Activated T-helper 2 cell treated with anti-CD3 and anti-CD28 coated beads, Interferon-gamma antibody, Interleukin-2, Interleukin-4, amounts not matched to agents 10 μg/mL and 5 μg/mL and 100 μg/mL, durations not matched to agents 14 hours and 24 hours and 36 hours (primary cell): ENCODE measurements at regions not wholly inside any gene's neighbourhood (a gene's known extent, or its start where the extent isn't known, plus 50 kb on each side); places are given as distances from the start of the nearest gene placed in this dataset.

Experiments
- DNase-seq: peaks from one replicate; pipeline ENCODE4 v3.0.0; 2021; ENCODE audit warnings: low spot score
- H3K27ac Mint-ChIP-seq: one replicate; pipeline ENCODE4 v1.8.0; 2021; ENCODE audit warnings: mixed read lengths
- H3K27me3 Mint-ChIP-seq: one replicate; pipeline ENCODE4 v1.8.0; 2021; ENCODE audit warnings: low read depth, mixed read lengths
- H3K36me3 Mint-ChIP-seq: one replicate; pipeline ENCODE4 v1.8.0; 2021; ENCODE audit warnings: low read depth, mixed read lengths
- H3K4me1 Mint-ChIP-seq: one replicate; pipeline ENCODE4 v1.8.0; 2021; ENCODE audit warnings: low read depth, mixed read lengths
- H3K4me3 Mint-ChIP-seq: one replicate; pipeline ENCODE4 v1.8.0; 2021; ENCODE audit warnings: low read depth, mild to moderate bottlenecking, moderate library complexity, mixed read lengths
- H3K9me3 Mint-ChIP-seq: one replicate; pipeline ENCODE4 v1.8.0; 2021; ENCODE audit warnings: mixed read lengths
- intact Hi-C: fragments of 100-400 bp; cut with micrococcal nuclease; formaldehyde crosslinking; loops from one replicate; pipeline ENCODE4 v1.15.1; 2023

DNA sequence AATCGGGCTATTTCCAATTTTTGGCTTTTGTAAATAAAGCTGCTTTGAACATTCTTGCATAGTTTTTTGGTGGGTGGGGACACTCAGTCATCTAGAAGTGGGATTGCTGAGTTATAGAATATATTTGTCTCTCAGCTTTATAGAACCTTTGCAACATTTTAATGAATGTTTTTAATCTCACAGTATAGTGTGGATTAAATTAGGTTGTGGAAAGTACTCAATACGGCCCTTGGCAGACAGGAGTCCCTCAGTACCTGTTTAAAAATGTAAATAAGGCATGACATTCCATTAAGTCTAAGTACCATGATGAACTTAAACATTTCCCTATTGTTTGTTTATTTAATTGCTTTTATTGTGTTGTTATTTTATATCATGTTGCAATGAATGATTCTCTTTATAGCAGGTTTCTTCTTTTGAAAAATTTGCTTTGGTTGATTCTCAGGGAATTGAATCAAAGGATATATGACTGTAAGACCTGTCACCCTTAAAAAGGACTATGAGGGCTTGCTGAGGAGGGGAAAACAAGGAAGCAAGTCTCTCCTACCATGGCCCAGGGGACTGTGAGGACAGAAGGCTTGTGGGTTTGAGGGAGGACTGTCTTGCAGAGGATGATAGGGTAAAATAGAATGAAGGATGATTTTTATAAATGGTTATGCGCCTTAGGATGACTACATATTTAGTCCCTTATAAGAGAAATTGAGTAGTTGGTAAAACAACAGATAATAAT is 165.1 kb downstream of the RPIA start:
- Mint-ChIP-seq H3K36me3 (no peaks in the 10 kb centered on the region), H3K27ac (no peak overlapping the region), H3K4me1 (peaks cover 3% of the 10 kb centered on the region), H3K27me3 (peaks cover 9% of the 10 kb centered on the region), H3K9me3 (no peaks in the 10 kb centered on the region), H3K4me3 (no peak overlapping the region)
- intact Hi-C loops, result no loop called here
- no peak for DNase-seq

DNA sequence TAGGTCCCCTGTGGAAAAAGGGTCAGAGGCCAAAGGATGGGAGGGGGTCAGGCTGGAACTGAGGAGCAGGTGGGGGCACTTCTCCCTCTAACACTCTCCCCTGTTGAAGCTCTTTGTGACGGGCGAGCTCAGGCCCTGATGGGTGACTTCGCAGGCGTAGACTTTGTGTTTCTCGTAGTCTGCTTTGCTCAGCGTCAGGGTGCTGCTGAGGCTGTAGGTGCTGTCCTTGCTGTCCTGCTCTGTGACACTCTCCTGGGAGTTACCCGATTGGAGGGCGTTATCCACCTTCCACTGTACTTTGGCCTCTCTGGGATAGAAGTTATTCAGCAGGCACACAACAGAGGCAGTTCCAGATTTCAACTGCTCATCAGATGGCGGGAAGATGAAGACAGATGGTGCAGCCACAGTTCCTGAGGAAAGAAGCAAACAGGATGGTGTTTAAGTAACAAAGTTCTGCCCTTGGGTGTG is 165.8 kb downstream of the RPIA start:
- intact Hi-C loops, result no loop called here
- Mint-ChIP-seq H3K4me1 (peaks cover 3% of the 10 kb centered on the region), H3K9me3 (no peaks in the 10 kb centered on the region), H3K36me3 (no peaks in the 10 kb centered on the region), H3K4me3 (no peak overlapping the region), H3K27ac (no peak overlapping the region), H3K27me3 (peaks cover 7% of the 10 kb centered on the region)
- no peak for DNase-seq

DNA sequence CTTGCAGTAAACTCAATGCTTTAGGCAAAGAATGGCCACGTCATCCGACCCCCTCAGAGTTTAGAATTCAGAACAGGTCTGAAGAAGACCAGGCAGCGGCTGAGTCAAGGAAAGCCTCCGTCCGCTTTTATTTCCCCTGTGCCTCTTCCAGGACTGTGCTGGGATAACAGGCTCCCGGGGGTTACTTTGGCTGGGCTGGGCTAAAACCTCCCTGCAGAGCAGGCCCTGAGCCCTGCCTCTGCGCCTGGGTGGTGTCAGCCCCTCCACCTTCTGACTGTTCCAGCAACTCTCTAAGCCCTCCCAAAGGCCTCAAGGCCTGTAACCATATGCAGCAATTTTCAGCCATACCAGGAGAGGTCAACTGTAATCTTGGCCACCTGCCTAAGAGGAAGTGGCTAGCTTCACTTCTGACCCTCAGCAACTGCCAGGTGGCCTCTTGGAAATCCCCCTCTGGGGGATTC is 166.5 kb downstream of the RPIA start:
- no peak overlapping the region for H3K27ac Mint-ChIP-seq
- no peaks in the 10 kb centered on the region for H3K4me1 Mint-ChIP-seq
- H3K9me3 Mint-ChIP-seq, result no peaks in the 10 kb centered on the region
- intact Hi-C loops, result no loop called here
- peaks cover 4% of the 10 kb centered on the region for H3K27me3 Mint-ChIP-seq
- H3K4me3 Mint-ChIP-seq, result no peak overlapping the region
- DNase-seq, result no peak
- H3K36me3 Mint-ChIP-seq, result no peaks in the 10 kb centered on the region

GRCh38 chr2:88859461-88859860 is 168.0 kb downstream of the RPIA start:
- intact Hi-C loops, result no loop called here
- H3K36me3 Mint-ChIP-seq, result no peaks in the 10 kb centered on the region
- DNase-seq, result no peak
- no peaks in the 10 kb centered on the region for H3K4me1 Mint-ChIP-seq
- no peaks in the 10 kb centered on the region for H3K9me3 Mint-ChIP-seq
- peaks cover 11% of the 10 kb centered on the region for H3K27me3 Mint-ChIP-seq
- H3K4me3 Mint-ChIP-seq, result no peak overlapping the region
- no peak overlapping the region for H3K27ac Mint-ChIP-seq

- Mint-ChIP-seq H3K9me3 (no peaks in the 10 kb centered on the region), H3K36me3 (no peaks in the 10 kb centered on the region), H3K27ac (no peak overlapping the region), H3K4me1 (no peaks in the 10 kb centered on the region), H3K4me3 (no peak overlapping the region), H3K27me3 (peaks cover 19% of the 10 kb centered on the region)
- DNase-seq, result no peak
- intact Hi-C loops, result no loop called here
Measured at GRCh38 chr2:88860421-88861075, 169.1 kb downstream of the RPIA start.

DNA sequence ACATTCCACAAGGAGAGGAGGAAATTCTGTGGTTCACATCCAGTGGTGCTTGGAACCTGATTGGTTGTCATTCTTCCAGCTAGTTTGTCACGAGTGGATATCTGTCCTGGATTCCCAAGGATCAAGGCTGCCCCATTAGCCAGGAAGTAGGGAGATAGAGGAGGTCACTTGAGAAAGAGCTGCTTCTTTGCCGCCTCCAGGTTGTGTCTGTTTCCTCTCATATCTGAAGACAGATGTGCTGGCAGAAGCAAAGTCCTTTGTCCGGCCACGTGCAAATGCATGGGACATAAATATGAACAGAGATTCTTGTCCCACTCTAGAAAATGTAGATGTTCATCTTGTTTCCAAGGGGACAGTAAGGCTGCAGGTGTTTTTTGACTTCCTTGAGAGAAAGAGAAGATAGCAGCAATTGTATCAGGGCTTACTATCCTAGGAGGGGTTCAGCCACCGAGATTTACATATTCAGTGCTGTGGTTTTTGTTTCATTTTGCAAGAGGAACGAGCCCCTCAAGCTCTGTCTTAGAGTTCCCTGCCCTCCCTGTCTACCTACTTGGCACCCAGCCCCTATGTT is 174.4 kb downstream of the RPIA start:
- DNase-seq, result no peak
- Mint-ChIP-seq H3K9me3 (no peaks in the 10 kb centered on the region), H3K27me3 (peaks cover 39% of the 10 kb centered on the region), H3K36me3 (no peaks in the 10 kb centered on the region), H3K4me3 (no peak overlapping the region), H3K4me1 (no peaks in the 10 kb centered on the region), H3K27ac (no peak overlapping the region)
- intact Hi-C loops, result no loop called here

DNA sequence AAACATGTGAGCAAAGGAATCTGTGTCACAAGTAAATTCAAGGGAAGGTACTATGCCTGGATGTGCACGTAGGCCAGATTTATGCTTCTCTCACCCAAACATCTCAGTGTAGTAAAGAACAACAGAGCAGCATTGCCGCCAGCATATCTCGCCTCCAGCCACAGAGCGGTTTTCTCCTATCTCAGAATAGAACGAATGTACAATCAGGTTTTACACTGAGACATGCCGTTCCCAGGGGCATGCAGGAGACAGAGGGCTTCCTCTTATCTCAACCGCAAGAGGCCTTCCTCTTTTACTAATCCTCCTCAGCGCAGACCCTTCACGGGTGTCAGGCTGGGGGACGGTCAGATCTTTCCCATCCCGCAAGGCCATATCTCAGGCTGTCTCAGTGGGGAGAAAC is 175.3 kb downstream of the RPIA start:
- DNase-seq, result no peak
- intact Hi-C loops, result no loop called here
- H3K4me1 Mint-ChIP-seq, result no peaks in the 10 kb centered on the region
- H3K27ac Mint-ChIP-seq, result no peak overlapping the region
- H3K27me3 Mint-ChIP-seq, result peaks cover 39% of the 10 kb centered on the region
- no peak overlapping the region for H3K4me3 Mint-ChIP-seq
- H3K9me3 Mint-ChIP-seq, result no peaks in the 10 kb centered on the region
- no peaks in the 10 kb centered on the region for H3K36me3 Mint-ChIP-seq

GRCh38 chr2:88868861-88869260 is 177.4 kb downstream of the RPIA start:
- no peaks in the 10 kb centered on the region for H3K36me3 Mint-ChIP-seq
- no peaks in the 10 kb centered on the region for H3K4me1 Mint-ChIP-seq
- H3K27me3 Mint-ChIP-seq, result peaks cover 35% of the 10 kb centered on the region
- DNase-seq, result no peak
- intact Hi-C loops, result no loop called here
- no peaks in the 10 kb centered on the region for H3K9me3 Mint-ChIP-seq
- no peak overlapping the region for H3K27ac Mint-ChIP-seq
- H3K4me3 Mint-ChIP-seq, result no peak overlapping the region

DNA sequence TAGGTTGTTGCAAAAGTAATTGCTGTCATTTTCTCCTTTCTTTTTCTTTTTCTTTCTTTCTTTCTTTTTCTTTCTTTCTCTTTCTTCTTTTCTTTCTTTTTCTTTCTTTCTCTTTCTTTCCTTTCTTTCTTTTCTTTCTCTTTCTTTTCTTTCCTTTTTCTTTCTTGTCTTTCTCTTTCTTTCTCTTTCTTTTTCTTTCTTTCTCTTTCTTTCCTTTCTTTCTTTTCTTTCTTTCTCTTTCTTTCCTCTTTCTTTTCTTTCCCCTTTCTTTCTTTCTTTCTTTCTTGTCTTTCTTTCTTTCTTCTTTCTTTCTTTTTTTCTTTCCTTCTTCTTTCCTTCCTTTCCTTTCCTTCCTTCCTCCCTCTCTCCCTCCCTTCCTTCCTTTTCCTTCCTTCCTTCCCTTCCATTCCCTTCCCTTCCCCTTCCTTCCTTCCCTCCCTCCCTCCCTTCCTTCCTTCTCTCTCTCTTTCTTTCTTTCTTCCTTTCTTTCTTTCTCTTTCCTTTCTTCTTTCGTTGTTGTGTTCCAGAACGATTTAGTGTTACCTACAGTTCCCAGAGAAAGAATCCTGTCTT is 178.9 kb downstream of the RPIA start:
- no peaks in the 10 kb centered on the region for H3K9me3 Mint-ChIP-seq
- intact Hi-C loops, result loop anchor here (10.0 kb wide), 1 partner anchor 126 kb away; no protein-coding TSS in a partner anchor

GRCh38 chr2:88871336-88871735 is 179.9 kb downstream of the RPIA start:
- Mint-ChIP-seq H3K27me3 (peaks cover 18% of the 10 kb centered on the region), H3K36me3 (no peaks in the 10 kb centered on the region), H3K4me1 (no peaks in the 10 kb centered on the region), H3K4me3 (no peak overlapping the region), H3K9me3 (no peaks in the 10 kb centered on the region), H3K27ac (no peak overlapping the region)
- intact Hi-C loops, result loop anchor here (10.0 kb wide), 1 partner anchor 127 kb away; no protein-coding TSS in a partner anchor
- DNase-seq, result no peak

More for the DNA sequence above, 178.9 kb downstream of the RPIA start:
- Mint-ChIP-seq H3K27ac (no peak overlapping the region), H3K27me3 (peaks cover 25% of the 10 kb centered on the region), H3K36me3 (no peaks in the 10 kb centered on the region), H3K4me3 (no peak overlapping the region), H3K4me1 (no peaks in the 10 kb centered on the region)
- no peak for DNase-seq

GRCh38 chr2:88873620-88874019 is 182.1 kb downstream of the RPIA start:
- Mint-ChIP-seq H3K27ac (no peak overlapping the region), H3K9me3 (no peaks in the 10 kb centered on the region), H3K4me1 (no peaks in the 10 kb centered on the region), H3K4me3 (no peak overlapping the region), H3K27me3 (peaks cover 7% of the 10 kb centered on the region), H3K36me3 (no peaks in the 10 kb centered on the region)
- intact Hi-C loops, result loop anchor here (10.0 kb wide), 1 partner anchor 129 kb away; no protein-coding TSS in a partner anchor
- DNase-seq, result no peak

GRCh38 chr2:88874063-88874657 is 182.7 kb downstream of the RPIA start:
- Mint-ChIP-seq H3K4me3 (no peak overlapping the region), H3K27ac (no peak overlapping the region), H3K9me3 (no peaks in the 10 kb centered on the region), H3K4me1 (no peaks in the 10 kb centered on the region), H3K27me3 (peaks cover 9% of the 10 kb centered on the region), H3K36me3 (no peaks in the 10 kb centered on the region)
- intact Hi-C loops, result loop anchor here (10.0 kb wide), 1 partner anchor 129 kb away; no protein-coding TSS in a partner anchor
- DNase-seq, result peak; percentile 17
